HepG2 (cell line): ENCODE measurements at regions not wholly inside any gene's neighbourhood (a gene's known extent, or its start where the extent isn't known, plus 50 kb on each side); places are given as distances from the start of the nearest gene placed in this dataset.

Experiments used
- BHLHE40 ChIP-seq: IDR thresholded peaks from 2 replicates; pipeline ENCODE4 v1.6.1; 2011; ENCODE audit warnings: low read length, improper control_type of control experiment
- EP300 ChIP-seq, 3 experiments: sonication (generic) in 1 of 3; formaldehyde crosslinking in 1 of 3; IDR thresholded peaks; 2 replicates each; pipeline versions ENCODE4 v1.5.1 to v1.6.1; 2011 to 2020; ENCODE audit warnings: low read depth in 2 of 3, low read length in 2 of 3, borderline replicate concordance in 1 of 3, improper control_type of control experiment in 1 of 3, mild to moderate bottlenecking in 1 of 3, missing genetic modification reagents in 1 of 3, moderate library complexity in 1 of 3
- FOSL2 ChIP-seq: sonication (generic); formaldehyde crosslinking; IDR thresholded peaks from 2 replicates; pipeline ENCODE4 v1.4.0; 2020; ENCODE audit warnings: missing genetic modification reagents
- HNRNPL ChIP-seq: fragments of 200-400 bp; formaldehyde crosslinking; IDR thresholded peaks from 2 replicates; pipeline ENCODE4 v1.6.1; 2017; ENCODE audit warnings: mild to moderate bottlenecking, low read depth, low read length
- NFIC ChIP-seq: IDR thresholded peaks from 2 replicates; pipeline ENCODE4 v1.6.1; 2012; ENCODE audit warnings: mild to moderate bottlenecking, low read length, inconsistent platforms
- NFYB ChIP-seq: sonication (generic); formaldehyde crosslinking; IDR thresholded peaks from 2 replicates; pipeline ENCODE4 v1.4.0; 2020; ENCODE audit warnings: missing genetic modification reagents
- POLR2AphosphoS2 ChIP-seq: IDR thresholded peaks from 2 replicates; pipeline ENCODE4 v1.6.1; 2011; ENCODE audit warnings: low read depth, low read length, improper control_type of control experiment
- XRCC5 ChIP-seq: fragments of 200-400 bp; formaldehyde crosslinking; optimal IDR thresholded peaks from 2 replicates; pipeline ENCODE3; 2017; ENCODE audit warnings: mild to moderate bottlenecking, low read length
- ZNF138 ChIP-seq: sonication (generic); formaldehyde crosslinking; IDR thresholded peaks from 2 replicates; pipeline ENCODE4 v1.5.0; 2020; ENCODE audit warnings: mild to moderate bottlenecking, low read depth, missing genetic modification reagents
- TF ChIP-seq, protein P1 (sequence below): sonication (generic); formaldehyde crosslinking; IDR thresholded peaks from 2 replicates; pipeline ENCODE4 v1.5.0; 2020; ENCODE audit warnings: mild to moderate bottlenecking, missing genetic modification reagents, moderate library complexity
- TF ChIP-seq, protein P2 (sequence below): sonication (generic); formaldehyde crosslinking; IDR thresholded peaks from 2 replicates; pipeline ENCODE4 v1.8.1; 2023; ENCODE audit warnings: mild to moderate bottlenecking, missing genetic modification reagents, borderline replicate concordance
- TF ChIP-seq, protein P3 (sequence below): sonication (generic); formaldehyde crosslinking; IDR thresholded peaks from 2 replicates; pipeline ENCODE4 v1.4.0; 2020; ENCODE audit warnings: missing genetic modification reagents
- TF ChIP-seq, protein P4 (sequence below): sonication (generic); formaldehyde crosslinking; IDR thresholded peaks from 2 replicates; pipeline ENCODE4 v1.8.1; 2022; ENCODE audit warnings: mild to moderate bottlenecking, missing genetic modification reagents
- TF ChIP-seq, protein P5 (sequence below): sonication (generic); formaldehyde crosslinking; conservative IDR thresholded peaks from 2 replicates; pipeline ENCODE4 v1.8.0; 2022; ENCODE audit warnings: low read depth, missing genetic modification reagents

DNA sequence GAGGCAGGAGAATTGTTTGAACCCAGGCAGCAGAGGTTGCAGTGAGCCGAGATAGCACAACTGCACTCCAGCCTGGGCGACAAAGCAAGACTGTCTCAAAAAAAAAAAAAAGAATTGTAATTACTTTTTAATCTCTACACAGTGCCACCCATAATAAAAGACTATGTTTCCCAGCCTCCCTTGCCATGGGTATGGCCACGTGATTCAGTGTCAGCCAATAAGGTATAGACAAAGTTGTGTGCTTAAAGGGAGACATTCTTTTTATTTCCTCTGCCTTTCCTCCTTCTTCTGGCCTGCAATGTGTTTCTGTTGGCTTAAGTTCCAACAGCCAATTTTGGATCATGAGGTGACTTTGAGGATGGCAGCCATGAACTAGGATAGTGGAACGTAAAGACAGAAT, 406.9 kb downstream of the LNPK start:
- TF ChIP-seq NFIC = no peak
- no peak for TF ChIP-seq XRCC5
- TF ChIP-seq, protein P1, sequence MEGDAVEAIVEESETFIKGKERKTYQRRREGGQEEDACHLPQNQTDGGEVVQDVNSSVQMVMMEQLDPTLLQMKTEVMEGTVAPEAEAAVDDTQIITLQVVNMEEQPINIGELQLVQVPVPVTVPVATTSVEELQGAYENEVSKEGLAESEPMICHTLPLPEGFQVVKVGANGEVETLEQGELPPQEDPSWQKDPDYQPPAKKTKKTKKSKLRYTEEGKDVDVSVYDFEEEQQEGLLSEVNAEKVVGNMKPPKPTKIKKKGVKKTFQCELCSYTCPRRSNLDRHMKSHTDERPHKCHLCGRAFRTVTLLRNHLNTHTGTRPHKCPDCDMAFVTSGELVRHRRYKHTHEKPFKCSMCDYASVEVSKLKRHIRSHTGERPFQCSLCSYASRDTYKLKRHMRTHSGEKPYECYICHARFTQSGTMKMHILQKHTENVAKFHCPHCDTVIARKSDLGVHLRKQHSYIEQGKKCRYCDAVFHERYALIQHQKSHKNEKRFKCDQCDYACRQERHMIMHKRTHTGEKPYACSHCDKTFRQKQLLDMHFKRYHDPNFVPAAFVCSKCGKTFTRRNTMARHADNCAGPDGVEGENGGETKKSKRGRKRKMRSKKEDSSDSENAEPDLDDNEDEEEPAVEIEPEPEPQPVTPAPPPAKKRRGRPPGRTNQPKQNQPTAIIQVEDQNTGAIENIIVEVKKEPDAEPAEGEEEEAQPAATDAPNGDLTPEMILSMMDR (CRISPR knock-in tag) = no peak
- TF ChIP-seq, protein P2, sequence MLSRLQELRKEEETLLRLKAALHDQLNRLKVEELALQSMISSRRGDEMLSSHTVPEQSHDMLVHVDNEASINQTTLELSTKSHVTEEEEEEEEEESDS (CRISPR knock-in tag) = no peak
- TF ChIP-seq, protein P3, sequence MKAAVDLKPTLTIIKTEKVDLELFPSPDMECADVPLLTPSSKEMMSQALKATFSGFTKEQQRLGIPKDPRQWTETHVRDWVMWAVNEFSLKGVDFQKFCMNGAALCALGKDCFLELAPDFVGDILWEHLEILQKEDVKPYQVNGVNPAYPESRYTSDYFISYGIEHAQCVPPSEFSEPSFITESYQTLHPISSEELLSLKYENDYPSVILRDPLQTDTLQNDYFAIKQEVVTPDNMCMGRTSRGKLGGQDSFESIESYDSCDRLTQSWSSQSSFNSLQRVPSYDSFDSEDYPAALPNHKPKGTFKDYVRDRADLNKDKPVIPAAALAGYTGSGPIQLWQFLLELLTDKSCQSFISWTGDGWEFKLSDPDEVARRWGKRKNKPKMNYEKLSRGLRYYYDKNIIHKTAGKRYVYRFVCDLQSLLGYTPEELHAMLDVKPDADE (CRISPR knock-in tag) = no peak
- no peak for TF ChIP-seq HNRNPL
- TF ChIP-seq, protein P4, sequence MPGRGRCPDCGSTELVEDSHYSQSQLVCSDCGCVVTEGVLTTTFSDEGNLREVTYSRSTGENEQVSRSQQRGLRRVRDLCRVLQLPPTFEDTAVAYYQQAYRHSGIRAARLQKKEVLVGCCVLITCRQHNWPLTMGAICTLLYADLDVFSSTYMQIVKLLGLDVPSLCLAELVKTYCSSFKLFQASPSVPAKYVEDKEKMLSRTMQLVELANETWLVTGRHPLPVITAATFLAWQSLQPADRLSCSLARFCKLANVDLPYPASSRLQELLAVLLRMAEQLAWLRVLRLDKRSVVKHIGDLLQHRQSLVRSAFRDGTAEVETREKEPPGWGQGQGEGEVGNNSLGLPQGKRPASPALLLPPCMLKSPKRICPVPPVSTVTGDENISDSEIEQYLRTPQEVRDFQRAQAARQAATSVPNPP (CRISPR knock-in tag) = no peak
- peak; percentile 46; the same call in 1 of the 2 replicates for TF ChIP-seq NFYB
- TF ChIP-seq BHLHE40 = no peak
- TF ChIP-seq FOSL2 (CRISPR knock-in tag) = no peak
- TF ChIP-seq, protein P5, sequence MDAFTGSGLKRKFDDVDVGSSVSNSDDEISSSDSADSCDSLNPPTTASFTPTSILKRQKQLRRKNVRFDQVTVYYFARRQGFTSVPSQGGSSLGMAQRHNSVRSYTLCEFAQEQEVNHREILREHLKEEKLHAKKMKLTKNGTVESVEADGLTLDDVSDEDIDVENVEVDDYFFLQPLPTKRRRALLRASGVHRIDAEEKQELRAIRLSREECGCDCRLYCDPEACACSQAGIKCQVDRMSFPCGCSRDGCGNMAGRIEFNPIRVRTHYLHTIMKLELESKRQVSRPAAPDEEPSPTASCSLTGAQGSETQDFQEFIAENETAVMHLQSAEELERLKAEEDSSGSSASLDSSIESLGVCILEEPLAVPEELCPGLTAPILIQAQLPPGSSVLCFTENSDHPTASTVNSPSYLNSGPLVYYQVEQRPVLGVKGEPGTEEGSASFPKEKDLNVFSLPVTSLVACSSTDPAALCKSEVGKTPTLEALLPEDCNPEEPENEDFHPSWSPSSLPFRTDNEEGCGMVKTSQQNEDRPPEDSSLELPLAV (CRISPR knock-in tag) = no peak
- no peak for TF ChIP-seq EP300 (IDR thresholded peaks at IDR 0.05; ENCODE audit: low read depth in 2 of 2, low read length in 2 of 2)
- TF ChIP-seq EP300 (CRISPR knock-in tag; IDR thresholded peaks at IDR 0.05; ENCODE audit: borderline replicate concordance) = no peak
- TF ChIP-seq POLR2AphosphoS2 = no peak
- no peak for TF ChIP-seq ZNF138 (CRISPR knock-in tag)
